HCT116 (cell line): ENCODE measurements at regions not wholly inside any gene's neighbourhood (a gene's known extent, or its start where the extent isn't known, plus 50 kb on each side); places are given as distances from the start of the nearest gene placed in this dataset.

ENCODE experiments used
- ATAC-seq: fragments of 200-7000 bp; cut with Tn5 transposase; 2 replicates; pipeline ENCODE4 v1.9.1; 2020; ENCODE audit warnings: mild to moderate bottlenecking, moderate library complexity
- BruUV-seq: library from RNA; stranded (reverse); fragments of 400-500 nt; replicated peaks from 2 replicates; lab custom pipeline; 2021; lab: Mats Ljungman, UMichigan
- CTCF ChIA-PET: fragments of 300-600 bp; sonication (Branson Sonifier 250); formaldehyde crosslinking; loops from one replicate; lab custom pipeline; 2021; ENCODE audit warnings: antibody characterized with exemption; lab: Charles Lee
- POLR2A ChIA-PET: fragments of 300-600, 350-600 bp; sonication (Branson Sonifier 250); formaldehyde crosslinking; loops from one replicate; lab custom pipeline; 2021; ENCODE audit warnings: antibody characterized with exemption; lab: Charles Lee
- RAD21 ChIA-PET, 2 experiments: fragments of 300-600 bp; sonication (Branson Sonifier 250); formaldehyde crosslinking; loops; one replicate each; lab custom pipeline; 2023; ENCODE audit warnings: low total read pairs in 2 of 2; ENCODE audit not compliant: uncharacterized antibody in 2 of 2, unreplicated experiment in 2 of 2, low non-redundant PET in 1 of 2; lab: Charles Lee
- DNase-seq: peaks from one replicate; pipeline ENCODE4 v3.0.0-alpha.2; 2010; ENCODE audit warnings: low read depth, low spot score
- H2AFZ ChIP-seq: fragments of 200-600 bp; shearing (Covaris generic), sonication (generic); 2 replicates; pipeline ENCODE4 v1.6.1; 2017; ENCODE audit warnings: low read depth, mixed run types, mixed read lengths, antibody characterized with exemption, low read length; ENCODE audit not compliant: poor library complexity, severe bottlenecking
- H3K27ac ChIP-seq: 2 replicates; pipeline ENCODE4 v1.5.1; 2012; ENCODE audit warnings: low read depth, low read length
- H3K27me3 ChIP-seq: fragments of 200-600 bp; sonication (generic); 2 replicates; pipeline ENCODE4 v1.6.1; 2016; ENCODE audit warnings: mixed run types, low read length, mixed read lengths; ENCODE audit not compliant: insufficient read depth
- H3K36me3 ChIP-seq, 2 experiments: fragments of 200-500 bp in 1 of 2; fragments of 200-600 bp in 1 of 2; sonication (Bioruptor generic) in 1 of 2; sonication (generic) in 1 of 2; 2 replicates each; pipeline versions ENCODE4 v1.5.1 to v1.6.1; 2014 to 2016; ENCODE audit warnings: low read length in 2 of 2, inconsistent platforms in 1 of 2, mixed read lengths in 1 of 2, mixed run types in 1 of 2; ENCODE audit not compliant: insufficient read depth in 2 of 2, control insufficient read depth in 1 of 2
- H3K4me1 ChIP-seq, 2 experiments: fragments of 200-600 bp in 1 of 2; sonication (generic) in 1 of 2; 2 replicates each; pipeline versions ENCODE4 v1.5.1 to v1.6.1; 2012 to 2017; ENCODE audit warnings: low read length in 2 of 2, inconsistent platforms in 1 of 2, mild to moderate bottlenecking in 1 of 2, mixed read lengths in 1 of 2, mixed run types in 1 of 2, moderate library complexity in 1 of 2; ENCODE audit not compliant: insufficient read depth in 2 of 2, control insufficient read depth in 1 of 2
- H3K4me2 ChIP-seq: fragments of 200-600 bp; sonication (generic); 2 replicates; pipeline ENCODE4 v1.6.1; 2017; ENCODE audit warnings: mixed run types, low read length, mixed read lengths
- H3K4me3 ChIP-seq, 2 experiments: fragments of 200-600 bp in 1 of 2; sonication (generic) in 1 of 2; replicated peaks in 1 of 2; 2 replicates each; pipeline ENCODE4 v1.5.1; 2011 to 2016; ENCODE audit warnings: low read length in 2 of 2, control low read depth in 1 of 2, low read depth in 1 of 2, mild to moderate bottlenecking in 1 of 2, mixed read lengths in 1 of 2, mixed run types in 1 of 2
- H3K79me2 ChIP-seq: fragments of 200-600 bp; sonication (generic); 2 replicates; pipeline ENCODE4 v1.6.1; 2017; ENCODE audit warnings: mild to moderate bottlenecking, mixed run types, low read length, moderate library complexity, mixed read lengths; ENCODE audit not compliant: insufficient read depth
- H3K9ac ChIP-seq: fragments of 200-600 bp; sonication (generic); 2 replicates; pipeline ENCODE4 v1.6.1; 2016; ENCODE audit warnings: low read length, mixed read lengths
- H3K9me2 ChIP-seq: fragments of 200-600 bp; sonication (generic), shearing (Covaris generic); 2 replicates; pipeline ENCODE4 v1.6.1; 2017; ENCODE audit warnings: mixed run types, mild to moderate bottlenecking, moderate library complexity; ENCODE audit not compliant: insufficient read depth
- H3K9me3 ChIP-seq, 2 experiments: fragments of 200-500 bp in 1 of 2; fragments of 200-600 bp in 1 of 2; sonication (Bioruptor generic) in 1 of 2; sonication (generic) in 1 of 2; 2 replicates each; pipeline ENCODE4 v1.6.1; 2014 to 2017; ENCODE audit warnings: low read length in 2 of 2, mixed read lengths in 2 of 2, inconsistent platforms in 1 of 2, low read depth in 1 of 2, mild to moderate bottlenecking in 1 of 2, mixed run types in 1 of 2, moderate library complexity in 1 of 2; ENCODE audit not compliant: control insufficient read depth in 1 of 2, insufficient read depth in 1 of 2
- H4K20me1 ChIP-seq: fragments of 200-600 bp; sonication (generic), shearing (Covaris generic); 2 replicates; pipeline ENCODE4 v1.6.1; 2017; ENCODE audit warnings: mixed run types, mild to moderate bottlenecking, moderate library complexity; ENCODE audit not compliant: insufficient read depth
- ATF3 ChIP-seq: IDR thresholded peaks from 2 replicates; pipeline ENCODE4 v1.6.1; 2012
- CTCF ChIP-seq, 3 experiments: fragments of 200-600 bp in 1 of 3; sonication (generic) in 1 of 3; IDR thresholded peaks in 2 of 3; conservative IDR thresholded peaks in 1 of 3; 2 replicates each; pipeline ENCODE4 v1.5.1; 2012 to 2017; ENCODE audit warnings: low read depth in 2 of 3, low read length in 2 of 3, antibody characterized with exemption in 1 of 3, borderline replicate concordance in 1 of 3, control low read depth in 1 of 3, mild to moderate bottlenecking in 1 of 3, mixed read lengths in 1 of 3, mixed run types in 1 of 3, moderate library complexity in 1 of 3; ENCODE audit not compliant: insufficient read depth in 1 of 3
- EGR1 ChIP-seq: IDR thresholded peaks from 2 replicates; pipeline ENCODE4 v1.6.1; 2012; ENCODE audit warnings: low read depth
- EZH2 ChIP-seq: fragments of 200-600 bp; sonication (generic); IDR thresholded peaks from 2 replicates; pipeline ENCODE4 v1.6.1; 2017; ENCODE audit warnings: antibody characterized with exemption, mixed run types
- JUND ChIP-seq: IDR thresholded peaks from 2 replicates; pipeline ENCODE4 v1.6.1; 2012
- POLR2AphosphoS5 ChIP-seq: IDR thresholded peaks from 2 replicates; pipeline ENCODE4 v1.6.1; 2011; ENCODE audit warnings: mild to moderate bottlenecking, low read depth, low read length, moderate library complexity
- TCF7L2 ChIP-seq: IDR thresholded peaks from 2 replicates; pipeline ENCODE4 v1.7.0; 2011; ENCODE audit warnings: borderline replicate concordance, inconsistent platforms; ENCODE audit not compliant: insufficient read depth, insufficient read length; ENCODE audit errors: extremely low read depth
- YY1 ChIP-seq: IDR thresholded peaks from 2 replicates; pipeline ENCODE4 v1.6.1; 2011; ENCODE audit warnings: low read length, low read depth, moderate library complexity, mild to moderate bottlenecking; ENCODE audit not compliant: insufficient replicate concordance; ENCODE audit errors: extremely low read depth
- intact Hi-C: fragments of 100-400 bp; cut with micrococcal nuclease; formaldehyde crosslinking; loops from 2 replicates; pipeline ENCODE4 v1.10.0; 2022
- TF ChIP-seq, protein P1 (sequence below): IDR thresholded peaks from 2 replicates; pipeline ENCODE4 v1.6.1; 2012
- TF ChIP-seq, protein P2 (sequence below): IDR thresholded peaks from 2 replicates; pipeline ENCODE4 v1.6.1; 2012; ENCODE audit warnings: low read depth

GRCh38 chr17:5895276-5895675, 174.9 kb upstream of the WSCD1 start:
- BruUV-seq: no TSS peak
- H3K27me3 ChIP-seq: peaks cover 45% of the 10 kb centered on the region
- intact Hi-C loops: no loop called here
- H4K20me1 ChIP-seq: no peaks in the 10 kb centered on the region
- DNase-seq (no peak), ATAC-seq (no peak)
- H3K36me3 ChIP-seq: no peaks in the 10 kb centered on the region
- no peak overlapping the region for H3K4me2 ChIP-seq
- H3K4me1 ChIP-seq: no peaks in the 10 kb centered on the region
- no peak overlapping the region for H3K27ac ChIP-seq
- H3K9me3 ChIP-seq: no peaks in the 10 kb centered on the region
- CTCF ChIA-PET: no interaction called here
- POLR2A ChIA-PET: no interaction called here
- H3K79me2 ChIP-seq: no peaks in the 10 kb centered on the region
- no peaks in the 10 kb centered on the region for H3K9me2 ChIP-seq
- RAD21 ChIA-PET: no interaction called here
- H2AFZ ChIP-seq: no peak overlapping the region
- no peak overlapping the region for H3K9ac ChIP-seq
- H3K4me3 ChIP-seq: no peak overlapping the region
- TF ChIP-seq JUND: no peak
- no peak for TF ChIP-seq CTCF (IDR thresholded peaks at IDR 0.05 in 2 of 3, conservative IDR thresholded peaks at IDR 0.05 in 1 of 3; ENCODE audit: borderline replicate concordance in 1 of 3, insufficient read depth in 1 of 3, low read depth in 2 of 3, low read length in 2 of 3)
- TF ChIP-seq, protein P1, sequence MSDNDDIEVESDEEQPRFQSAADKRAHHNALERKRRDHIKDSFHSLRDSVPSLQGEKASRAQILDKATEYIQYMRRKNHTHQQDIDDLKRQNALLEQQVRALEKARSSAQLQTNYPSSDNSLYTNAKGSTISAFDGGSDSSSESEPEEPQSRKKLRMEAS: no peak
- TF ChIP-seq EZH2: no peak
- TF ChIP-seq TCF7L2: no peak
- TF ChIP-seq, all 23 proteins: peak for 0

DNA sequence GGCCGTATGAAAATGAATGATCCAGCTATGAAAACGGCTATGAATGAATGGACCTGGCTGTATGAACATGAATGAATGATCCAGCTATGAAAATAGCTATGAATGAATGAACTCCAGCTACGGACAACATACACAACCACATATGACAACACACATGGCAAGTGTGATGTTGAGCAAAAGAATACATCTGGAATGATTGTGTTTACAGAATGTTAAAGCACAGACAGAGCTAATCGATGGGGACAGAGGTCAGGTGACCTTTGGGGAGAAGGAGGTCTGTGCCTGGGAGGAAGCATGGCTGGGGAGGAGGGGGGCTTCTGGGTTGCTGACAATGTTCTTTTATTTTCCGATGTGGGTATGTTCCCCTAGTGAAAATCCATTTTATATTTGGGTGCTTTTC, 174.0 kb upstream of the WSCD1 start:
- no peak for ATAC-seq
- Histone ChIP-seq H2AFZ (no peak overlapping the region), H3K4me3 (no peak overlapping the region), H3K36me3 (no peaks in the 10 kb centered on the region), H3K79me2 (no peaks in the 10 kb centered on the region), H3K9me2 (no peaks in the 10 kb centered on the region), H3K27ac (no peak overlapping the region), H4K20me1 (no peaks in the 10 kb centered on the region), H3K9me3 (no peaks in the 10 kb centered on the region), H3K4me2 (no peak overlapping the region), H3K4me1 (no peaks in the 10 kb centered on the region), H3K9ac (no peak overlapping the region), H3K27me3 (peaks cover 40% of the 10 kb centered on the region)
- BruUV-seq: no TSS peak
- CTCF ChIA-PET: no interaction called here
- DNase-seq: no peak
- POLR2A ChIA-PET: no interaction called here
- RAD21 ChIA-PET: no interaction called here
- intact Hi-C loops: no loop called here
- TF ChIP-seq POLR2AphosphoS5: no peak
- TF ChIP-seq, protein P2, sequence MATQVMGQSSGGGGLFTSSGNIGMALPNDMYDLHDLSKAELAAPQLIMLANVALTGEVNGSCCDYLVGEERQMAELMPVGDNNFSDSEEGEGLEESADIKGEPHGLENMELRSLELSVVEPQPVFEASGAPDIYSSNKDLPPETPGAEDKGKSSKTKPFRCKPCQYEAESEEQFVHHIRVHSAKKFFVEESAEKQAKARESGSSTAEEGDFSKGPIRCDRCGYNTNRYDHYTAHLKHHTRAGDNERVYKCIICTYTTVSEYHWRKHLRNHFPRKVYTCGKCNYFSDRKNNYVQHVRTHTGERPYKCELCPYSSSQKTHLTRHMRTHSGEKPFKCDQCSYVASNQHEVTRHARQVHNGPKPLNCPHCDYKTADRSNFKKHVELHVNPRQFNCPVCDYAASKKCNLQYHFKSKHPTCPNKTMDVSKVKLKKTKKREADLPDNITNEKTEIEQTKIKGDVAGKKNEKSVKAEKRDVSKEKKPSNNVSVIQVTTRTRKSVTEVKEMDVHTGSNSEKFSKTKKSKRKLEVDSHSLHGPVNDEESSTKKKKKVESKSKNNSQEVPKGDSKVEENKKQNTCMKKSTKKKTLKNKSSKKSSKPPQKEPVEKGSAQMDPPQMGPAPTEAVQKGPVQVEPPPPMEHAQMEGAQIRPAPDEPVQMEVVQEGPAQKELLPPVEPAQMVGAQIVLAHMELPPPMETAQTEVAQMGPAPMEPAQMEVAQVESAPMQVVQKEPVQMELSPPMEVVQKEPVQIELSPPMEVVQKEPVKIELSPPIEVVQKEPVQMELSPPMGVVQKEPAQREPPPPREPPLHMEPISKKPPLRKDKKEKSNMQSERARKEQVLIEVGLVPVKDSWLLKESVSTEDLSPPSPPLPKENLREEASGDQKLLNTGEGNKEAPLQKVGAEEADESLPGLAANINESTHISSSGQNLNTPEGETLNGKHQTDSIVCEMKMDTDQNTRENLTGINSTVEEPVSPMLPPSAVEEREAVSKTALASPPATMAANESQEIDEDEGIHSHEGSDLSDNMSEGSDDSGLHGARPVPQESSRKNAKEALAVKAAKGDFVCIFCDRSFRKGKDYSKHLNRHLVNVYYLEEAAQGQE: no peak
- no peak for TF ChIP-seq ATF3
- TF ChIP-seq, protein P1: no peak
- no peak for TF ChIP-seq EGR1
- no peak for TF ChIP-seq TCF7L2
- no peak for TF ChIP-seq EZH2
- TF ChIP-seq YY1: no peak
